ENCODE measurements at regions not wholly inside any gene's neighbourhood (a gene's known extent, or its start where the extent isn't known, plus 50 kb on each side); places are given as distances from the start of the nearest gene placed in this dataset.

GRCh38 chr6:114998492-114998891, 655.7 kb upstream of the HS3ST5 start:
- H3K79me2 ChIP-seq (ENCODE audit: insufficient read depth, low read length), result no peaks in the 10 kb centered on the region
- no peaks in the 10 kb centered on the region for H3K36me3 ChIP-seq (ENCODE audit: control insufficient read depth in 1 of 2, insufficient read depth in 2 of 2, low read length in 2 of 2)
- no peak overlapping the region for H3K9ac ChIP-seq (ENCODE audit: low read length)
- BruUV-seq (replicated peaks), result no TSS peak
- H3K27ac ChIP-seq (ENCODE audit: low read depth, low read length), result no peak overlapping the region
- no peaks in the 10 kb centered on the region for H3K9me2 ChIP-seq (ENCODE audit: insufficient read depth)
- no peak overlapping the region for H2AFZ ChIP-seq (ENCODE audit: low read depth, low read length, poor library complexity, severe bottlenecking)
- H3K4me2 ChIP-seq (ENCODE audit: low read length), result no peak overlapping the region
- ChIA-PET CTCF (no interaction called here), POLR2A (no interaction called here), RAD21 (ENCODE audit: low non-redundant PET in 1 of 2, low total read pairs in 2 of 2, uncharacterized antibody in 2 of 2, unreplicated experiment in 2 of 2) (no interaction called here)
- H3K9me3 ChIP-seq (ENCODE audit: control insufficient read depth in 1 of 2, insufficient read depth in 1 of 2, low read depth in 1 of 2, low read length in 2 of 2), result no peaks in the 10 kb centered on the region; a peak in 1 of 4 replicates
- DNase-seq (ENCODE audit: low read depth, low spot score), result no peak
- H3K4me3 ChIP-seq (replicated peaks in 1 of 2; ENCODE audit: low read depth in 1 of 2, low read length in 2 of 2), result no peak overlapping the region
- H4K20me1 ChIP-seq (ENCODE audit: insufficient read depth), result no peaks in the 10 kb centered on the region
- H3K4me1 ChIP-seq (ENCODE audit: control insufficient read depth in 1 of 2, insufficient read depth in 2 of 2, low read length in 2 of 2), result no peaks in the 10 kb centered on the region
- H3K27me3 ChIP-seq (ENCODE audit: insufficient read depth, low read length), result no peaks in the 10 kb centered on the region
- no peak for ATAC-seq
- intact Hi-C loops (cut with micrococcal nuclease), result no loop called here
- TF ChIP-seq ZFX (IDR thresholded peaks at IDR 0.05), result no peak
- no peak for TF ChIP-seq CEBPB (IDR thresholded peaks at IDR 0.05; ENCODE audit: low read depth)
- no peak for TF ChIP-seq FOSL1 (IDR thresholded peaks at IDR 0.05; ENCODE audit: low read depth)
- no peak for TF ChIP-seq EZH2phosphoT487 (IDR thresholded peaks at IDR 0.05; ENCODE audit: borderline replicate concordance)
- TF ChIP-seq ZNF274 (IDR thresholded peaks at IDR 0.05; ENCODE audit: low read depth, low read length), result no peak
- TF ChIP-seq SRF (IDR thresholded peaks at IDR 0.05; ENCODE audit: low read depth), result no peak
- TF ChIP-seq REST (IDR thresholded peaks at IDR 0.05; ENCODE audit: low read depth), result no peak
- no peak for TF ChIP-seq SP1 (IDR thresholded peaks at IDR 0.05; ENCODE audit: low read depth)
- no peak for TF ChIP-seq RAD21 (IDR thresholded peaks at IDR 0.05; ENCODE audit: low read depth)
- no peak for TF ChIP-seq EZH2 (IDR thresholded peaks at IDR 0.05)
- no peak for TF ChIP-seq YY1 (IDR thresholded peaks at IDR 0.05; ENCODE audit: extremely low read depth, insufficient replicate concordance, low read depth, low read length)
- TF ChIP-seq ATF3 (IDR thresholded peaks at IDR 0.05), result no peak
- no peak for TF ChIP-seq SIN3A (IDR thresholded peaks at IDR 0.05; ENCODE audit: low read depth)
- TF ChIP-seq ELF1 (IDR thresholded peaks at IDR 0.05; ENCODE audit: borderline replicate concordance, low read depth), result no peak
- TF ChIP-seq CTCF (IDR thresholded peaks at IDR 0.05 in 2 of 3, conservative IDR thresholded peaks at IDR 0.05 in 1 of 3; ENCODE audit: borderline replicate concordance in 1 of 3, insufficient read depth in 1 of 3, low read depth in 2 of 3, low read length in 2 of 3), result no peak
- no peak for TF ChIP-seq CBX3 (IDR thresholded peaks at IDR 0.05; ENCODE audit: low read depth)
- TF ChIP-seq POLR2AphosphoS5 (IDR thresholded peaks at IDR 0.05; ENCODE audit: low read depth, low read length), result no peak
- TF ChIP-seq POLR2A (IDR thresholded peaks at IDR 0.05; ENCODE audit: borderline replicate concordance, extremely low read depth, insufficient read depth, insufficient read length), result no peak
